ENCODE measurements at regions not wholly inside any gene's neighbourhood (a gene's known extent, or its start where the extent isn't known, plus 50 kb on each side); places are given as distances from the start of the nearest gene placed in this dataset.
A peak's percentile ranks its signal among the peaks of the same experiment; 100 is the strongest.

DNA sequence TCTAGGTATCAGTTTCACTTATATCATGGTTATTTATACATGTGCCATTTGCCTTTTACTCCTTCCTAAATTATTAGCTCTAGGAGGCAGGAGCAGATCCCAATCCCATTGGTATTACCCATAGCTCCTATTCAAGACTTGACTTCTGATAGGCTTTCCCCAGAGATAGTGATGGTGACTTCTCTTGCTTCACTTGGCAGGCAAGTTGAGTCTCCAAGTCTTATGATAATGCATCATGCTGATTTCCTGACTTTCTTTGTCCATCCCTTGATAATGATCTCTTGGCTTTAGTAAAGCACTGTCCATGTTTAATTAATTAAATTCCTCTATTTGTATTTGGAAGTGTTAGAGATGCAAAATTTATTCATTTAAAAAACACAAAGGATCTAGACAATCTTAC is 253.5 kb upstream of the ADAMTS5 start:
- TF ChIP-seq, protein P1, sequence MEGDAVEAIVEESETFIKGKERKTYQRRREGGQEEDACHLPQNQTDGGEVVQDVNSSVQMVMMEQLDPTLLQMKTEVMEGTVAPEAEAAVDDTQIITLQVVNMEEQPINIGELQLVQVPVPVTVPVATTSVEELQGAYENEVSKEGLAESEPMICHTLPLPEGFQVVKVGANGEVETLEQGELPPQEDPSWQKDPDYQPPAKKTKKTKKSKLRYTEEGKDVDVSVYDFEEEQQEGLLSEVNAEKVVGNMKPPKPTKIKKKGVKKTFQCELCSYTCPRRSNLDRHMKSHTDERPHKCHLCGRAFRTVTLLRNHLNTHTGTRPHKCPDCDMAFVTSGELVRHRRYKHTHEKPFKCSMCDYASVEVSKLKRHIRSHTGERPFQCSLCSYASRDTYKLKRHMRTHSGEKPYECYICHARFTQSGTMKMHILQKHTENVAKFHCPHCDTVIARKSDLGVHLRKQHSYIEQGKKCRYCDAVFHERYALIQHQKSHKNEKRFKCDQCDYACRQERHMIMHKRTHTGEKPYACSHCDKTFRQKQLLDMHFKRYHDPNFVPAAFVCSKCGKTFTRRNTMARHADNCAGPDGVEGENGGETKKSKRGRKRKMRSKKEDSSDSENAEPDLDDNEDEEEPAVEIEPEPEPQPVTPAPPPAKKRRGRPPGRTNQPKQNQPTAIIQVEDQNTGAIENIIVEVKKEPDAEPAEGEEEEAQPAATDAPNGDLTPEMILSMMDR (IDR thresholded peaks at IDR 0.05; ENCODE audit: control extremely low read depth, extremely low read depth) = no peak
- ATAC-seq (ENCODE audit: insufficient read depth, low FRiP score) (no peak), DNase-seq (no peak)
- Histone ChIP-seq H3K9me3 (ENCODE audit: control insufficient read depth in 4 of 4, insufficient read depth in 3 of 4, low read length in 3 of 4) (no peaks in the 10 kb centered on the region), H3K27ac (ENCODE audit: low read depth in 1 of 2, low read length in 1 of 2) (no peak overlapping the region), H3K4me1 (ENCODE audit: control insufficient read depth in 5 of 5, insufficient read depth in 5 of 5, low read length in 5 of 5) (no peaks in the 10 kb centered on the region), H3K4me3 (no peak overlapping the region), H3K27me3 (ENCODE audit: control insufficient read depth in 3 of 3, insufficient read depth in 3 of 3, low read length in 2 of 3) (no peaks in the 10 kb centered on the region), H3K9ac (ENCODE audit: insufficient read depth in 1 of 2, low read length in 2 of 2) (no peak overlapping the region), H3K36me3 (ENCODE audit: control insufficient read depth in 4 of 4, insufficient read depth in 4 of 4, low read length in 4 of 4) (no peaks in the 10 kb centered on the region)

DNA sequence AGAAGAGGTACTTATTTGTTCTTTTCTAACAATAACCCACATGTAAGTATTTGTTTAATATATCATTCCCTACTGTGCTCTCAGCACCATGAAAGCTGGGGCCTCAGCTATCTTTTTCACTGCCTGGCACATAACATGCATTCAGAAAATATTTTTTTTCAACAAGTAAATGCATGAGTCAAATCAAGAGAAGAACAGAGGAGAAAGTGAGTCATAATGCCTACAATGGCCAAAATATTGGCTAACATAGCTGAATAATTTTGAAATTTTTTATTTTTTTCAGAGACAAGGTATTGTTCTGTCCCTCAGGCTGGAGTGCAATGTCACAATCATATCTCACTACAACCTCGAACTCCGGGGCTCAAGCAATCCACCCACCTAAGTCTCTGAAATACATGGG is 252.2 kb upstream of the ADAMTS5 start:
- Histone ChIP-seq H3K4me3 (no peak overlapping the region), H3K4me1 (ENCODE audit: control insufficient read depth in 5 of 5, insufficient read depth in 5 of 5, low read length in 5 of 5) (no peaks in the 10 kb centered on the region), H3K36me3 (ENCODE audit: control insufficient read depth in 4 of 4, insufficient read depth in 4 of 4, low read length in 4 of 4) (no peaks in the 10 kb centered on the region), H3K9ac (ENCODE audit: insufficient read depth in 1 of 2, low read length in 2 of 2) (no peak overlapping the region), H3K9me3 (ENCODE audit: control insufficient read depth in 4 of 4, insufficient read depth in 3 of 4, low read length in 3 of 4) (no peaks in the 10 kb centered on the region), H3K27ac (ENCODE audit: low read depth in 1 of 2, low read length in 1 of 2) (no peak overlapping the region), H3K27me3 (ENCODE audit: control insufficient read depth in 3 of 3, insufficient read depth in 3 of 3, low read length in 2 of 3) (no peaks in the 10 kb centered on the region)
- TF ChIP-seq, protein P1 (IDR thresholded peaks at IDR 0.05; ENCODE audit: control extremely low read depth, extremely low read depth) = no peak
- ATAC-seq (ENCODE audit: insufficient read depth, low FRiP score) = no peak
- WGBS, 2 donors = 94 to 95% methylated on average over 2 of the region's 2 CpGs
- DNase-seq = no peak

DNA sequence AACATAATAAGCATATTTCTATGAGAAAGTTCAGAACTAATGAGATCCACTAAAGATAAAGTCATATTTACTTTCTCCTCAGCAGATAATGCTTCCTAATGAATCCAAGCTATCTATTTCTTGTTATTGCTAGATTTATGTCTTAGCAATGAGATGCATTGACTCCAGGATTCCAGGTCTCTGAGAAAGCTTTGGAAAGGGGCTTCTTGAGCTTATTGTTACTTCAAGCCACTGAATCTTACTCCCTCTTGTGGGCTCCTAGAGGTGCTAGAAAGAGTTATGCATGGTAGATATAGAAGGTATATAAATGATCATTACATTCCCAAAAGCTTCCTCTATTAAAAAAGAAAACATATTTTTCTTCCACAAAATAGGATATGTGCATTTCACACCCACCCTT is 246.4 kb upstream of the ADAMTS5 start:
- no peak for ATAC-seq (ENCODE audit: insufficient read depth, low FRiP score)
- Histone ChIP-seq H3K27ac (ENCODE audit: low read depth in 1 of 2, low read length in 1 of 2) (no peak overlapping the region), H3K36me3 (ENCODE audit: control insufficient read depth in 4 of 4, insufficient read depth in 4 of 4, low read length in 4 of 4) (no peaks in the 10 kb centered on the region), H3K9ac (ENCODE audit: insufficient read depth in 1 of 2, low read length in 2 of 2) (no peak overlapping the region), H3K4me3 (no peak overlapping the region), H3K27me3 (ENCODE audit: control insufficient read depth in 3 of 3, insufficient read depth in 3 of 3, low read length in 2 of 3) (no peaks in the 10 kb centered on the region), H3K4me1 (ENCODE audit: control insufficient read depth in 5 of 5, insufficient read depth in 5 of 5, low read length in 5 of 5) (peaks cover 0 to 2% (median 0%) of the 10 kb centered on the region in 5 donors), H3K9me3 (ENCODE audit: control insufficient read depth in 4 of 4, insufficient read depth in 3 of 4, low read length in 3 of 4) (no peaks in the 10 kb centered on the region)
- TF ChIP-seq, protein P1 (IDR thresholded peaks at IDR 0.05; ENCODE audit: control extremely low read depth, extremely low read depth) = no peak
- DNase-seq = peak in 1 of 3 donors; percentile 14

DNA sequence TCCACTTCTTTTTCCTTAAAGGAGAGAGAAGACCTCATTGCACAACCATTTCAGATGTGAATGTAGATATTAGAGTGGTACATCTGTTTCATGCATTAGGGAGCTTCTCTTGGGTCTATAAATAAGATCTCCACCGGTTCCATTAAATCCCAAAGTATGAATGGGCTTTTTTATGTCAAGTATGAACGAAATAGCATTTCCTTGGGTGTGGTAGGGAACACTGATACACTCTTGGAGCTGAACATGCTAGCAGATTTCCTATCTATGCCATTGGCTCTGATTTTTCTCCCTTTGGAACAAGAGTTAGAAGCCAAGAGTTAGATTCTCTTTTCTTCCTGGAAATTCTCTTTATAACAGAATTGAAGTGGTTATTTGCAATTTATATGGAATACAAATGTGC is 245.6 kb upstream of the ADAMTS5 start:
- Histone ChIP-seq H3K27ac (ENCODE audit: low read depth in 1 of 2, low read length in 1 of 2) (no peak overlapping the region), H3K27me3 (ENCODE audit: control insufficient read depth in 3 of 3, insufficient read depth in 3 of 3, low read length in 2 of 3) (no peaks in the 10 kb centered on the region), H3K4me1 (ENCODE audit: control insufficient read depth in 5 of 5, insufficient read depth in 5 of 5, low read length in 5 of 5) (peaks cover 0 to 2% (median 0%) of the 10 kb centered on the region in 5 donors), H3K9me3 (ENCODE audit: control insufficient read depth in 4 of 4, insufficient read depth in 3 of 4, low read length in 3 of 4) (peaks cover 0 to 2% (median 0%) of the 10 kb centered on the region in 4 donors), H3K9ac (ENCODE audit: insufficient read depth in 1 of 2, low read length in 2 of 2) (no peak overlapping the region), H3K36me3 (ENCODE audit: control insufficient read depth in 4 of 4, insufficient read depth in 4 of 4, low read length in 4 of 4) (no peaks in the 10 kb centered on the region), H3K4me3 (no peak overlapping the region)
- DNase-seq (no peak), ATAC-seq (ENCODE audit: insufficient read depth, low FRiP score) (no peak)
- WGBS, 2 donors = 56 to 61% methylated on average over 2 of the region's 2 CpGs
- TF ChIP-seq, protein P1 (IDR thresholded peaks at IDR 0.05; ENCODE audit: control extremely low read depth, extremely low read depth) = no peak

Measured in lung (tissue), 11 donors.